ENCODE measurements at regions not wholly inside any gene's neighbourhood (a gene's known extent, or its start where the extent isn't known, plus 50 kb on each side); places are given as distances from the start of the nearest gene placed in this dataset.

DNA sequence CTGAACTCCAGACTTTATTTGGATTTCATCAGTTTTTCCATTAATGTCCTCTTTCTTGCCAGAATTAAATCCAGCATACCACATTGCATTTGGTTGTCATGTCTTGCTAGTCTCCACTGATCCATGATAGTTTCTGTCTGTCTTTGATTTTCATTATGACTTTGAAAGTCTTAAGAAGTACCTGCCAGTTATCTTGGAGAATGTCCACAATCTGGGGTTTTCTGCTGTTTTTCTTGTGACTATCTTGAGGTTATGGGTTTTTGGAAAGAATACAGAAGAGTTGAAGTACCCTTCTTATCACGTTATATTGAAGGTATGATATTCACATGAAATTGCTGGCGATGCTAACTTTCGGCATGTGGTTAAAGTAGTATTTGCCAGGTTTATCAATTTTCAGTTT, 282.3 kb upstream of the PRICKLE1 start:
- H2BK120ac ChIP-seq (ENCODE audit: low read depth, low read length, poor library complexity, severe bottlenecking), result no peak overlapping the region
- H4K20me1 ChIP-seq (ENCODE audit: control insufficient read depth, insufficient read depth, insufficient read length), result no peaks in the 10 kb centered on the region
- no peak overlapping the region for H2AK5ac ChIP-seq (ENCODE audit: insufficient read length, low read length)
- no peak overlapping the region for H3K56ac ChIP-seq (ENCODE audit: insufficient read length, low read depth, low read length)
- no peak overlapping the region for H4K5ac ChIP-seq (ENCODE audit: insufficient read length, low read depth, low read length)
- H3K23ac ChIP-seq (ENCODE audit: insufficient read length, low read depth, low read length), result no peak overlapping the region
- no peak overlapping the region for H2BK15ac ChIP-seq (ENCODE audit: low read depth, low read length)
- H3K27ac ChIP-seq (ENCODE audit: insufficient read length, low read depth, low read length), result no peak overlapping the region
- H3T11ph ChIP-seq (ENCODE audit: low read length), result no peak overlapping the region
- Mint-ChIP-seq H3K27ac (no peak overlapping the region), H3K4me1 (no peaks in the 10 kb centered on the region), H3K36me3 (ENCODE audit: insufficient read depth in 1 of 3, low read depth in 3 of 3) (no peaks in the 10 kb centered on the region), H3K4me3 (no peak overlapping the region), H3K9me3 (no peaks in the 10 kb centered on the region; a peak in 1 of 5 replicates), H3K27me3 (ENCODE audit: low read depth) (no peaks in the 10 kb centered on the region)
- TF ChIP-seq, protein P1, sequence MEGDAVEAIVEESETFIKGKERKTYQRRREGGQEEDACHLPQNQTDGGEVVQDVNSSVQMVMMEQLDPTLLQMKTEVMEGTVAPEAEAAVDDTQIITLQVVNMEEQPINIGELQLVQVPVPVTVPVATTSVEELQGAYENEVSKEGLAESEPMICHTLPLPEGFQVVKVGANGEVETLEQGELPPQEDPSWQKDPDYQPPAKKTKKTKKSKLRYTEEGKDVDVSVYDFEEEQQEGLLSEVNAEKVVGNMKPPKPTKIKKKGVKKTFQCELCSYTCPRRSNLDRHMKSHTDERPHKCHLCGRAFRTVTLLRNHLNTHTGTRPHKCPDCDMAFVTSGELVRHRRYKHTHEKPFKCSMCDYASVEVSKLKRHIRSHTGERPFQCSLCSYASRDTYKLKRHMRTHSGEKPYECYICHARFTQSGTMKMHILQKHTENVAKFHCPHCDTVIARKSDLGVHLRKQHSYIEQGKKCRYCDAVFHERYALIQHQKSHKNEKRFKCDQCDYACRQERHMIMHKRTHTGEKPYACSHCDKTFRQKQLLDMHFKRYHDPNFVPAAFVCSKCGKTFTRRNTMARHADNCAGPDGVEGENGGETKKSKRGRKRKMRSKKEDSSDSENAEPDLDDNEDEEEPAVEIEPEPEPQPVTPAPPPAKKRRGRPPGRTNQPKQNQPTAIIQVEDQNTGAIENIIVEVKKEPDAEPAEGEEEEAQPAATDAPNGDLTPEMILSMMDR (conservative IDR thresholded peaks at IDR 0.05), result no peak
- no peaks in the 10 kb centered on the region for H3K23me2 ChIP-seq (ENCODE audit: insufficient read length, low read depth, low read length, poor library complexity, severe bottlenecking)
- no peak overlapping the region for H4K91ac ChIP-seq (ENCODE audit: insufficient read length, low read depth, low read length)
- H4K8ac ChIP-seq (replicated peaks; ENCODE audit: insufficient read length, low read depth, low read length), result no peak overlapping the region
- H2BK12ac ChIP-seq (ENCODE audit: insufficient read length, low read depth, low read length), result no peak overlapping the region
- H3K9me3 ChIP-seq (ENCODE audit: control insufficient read depth, low read depth, low read length), result no peaks in the 10 kb centered on the region
- DNase-seq, result no peak
- H3K79me2 ChIP-seq (ENCODE audit: insufficient read depth, low read length), result no peaks in the 10 kb centered on the region
- H3K4ac ChIP-seq (ENCODE audit: low read depth, low read length), result no peak overlapping the region
- H3K27me3 ChIP-seq (ENCODE audit: insufficient read depth, low read length), result no peaks in the 10 kb centered on the region
- no peak overlapping the region for H3K18ac ChIP-seq (ENCODE audit: insufficient read length, low read depth, low read length)
- H2BK5ac ChIP-seq (ENCODE audit: insufficient read length, low read length), result no peak overlapping the region
- H3K4me1 ChIP-seq (ENCODE audit: insufficient read depth, low read length), result no peaks in the 10 kb centered on the region
- H3K14ac ChIP-seq (ENCODE audit: insufficient read depth, low read length), result no peak overlapping the region
- H2BK20ac ChIP-seq (ENCODE audit: low read depth, low read length, poor library complexity, severe bottlenecking), result no peak overlapping the region
- no peak overlapping the region for H2AFZ ChIP-seq (ENCODE audit: low read length)
- H3K9ac ChIP-seq (ENCODE audit: extremely low read depth, insufficient read length, low read length), result no peak overlapping the region
- H3K79me1 ChIP-seq (ENCODE audit: insufficient read depth, low read depth, low read length, poor library complexity, severe bottlenecking), result no peaks in the 10 kb centered on the region
- H3K4me2 ChIP-seq (ENCODE audit: insufficient read depth, insufficient read length, low read length), result no peak overlapping the region
- WGBS (ENCODE audit: extremely low coverage, insufficient read length, low lambda C conversion rate), result no CpG with 5 or more reads among the region's 3 CpGs
